ENCODE measurements at regions not wholly inside any gene's neighbourhood (a gene's known extent, or its start where the extent isn't known, plus 50 kb on each side); places are given as distances from the start of the nearest gene placed in this dataset.

- no peak for DNase-seq (ENCODE audit: low read depth)
Measured at GRCh38 chr21:38929652-38930051, 123.9 kb downstream of the ETS2 start.

- no peak for DNase-seq (ENCODE audit: low read depth)
Measured at GRCh38 chr21:38929142-38929541, 123.4 kb downstream of the ETS2 start.

- no peak for DNase-seq (ENCODE audit: low read depth)
Measured at GRCh38 chr21:38927776-38928175, 122.0 kb downstream of the ETS2 start.

- peak; percentile 92 for DNase-seq (ENCODE audit: low read depth)
Measured at GRCh38 chr21:38925923-38926322, 120.2 kb downstream of the ETS2 start.

GRCh38 chr21:38925478-38925877, 119.7 kb downstream of the ETS2 start:
- DNase-seq (ENCODE audit: low read depth), result no peak

GRCh38 chr21:38924954-38925353, 119.2 kb downstream of the ETS2 start:
- no peak for DNase-seq (ENCODE audit: low read depth)

GRCh38 chr21:38923429-38923828, 117.7 kb downstream of the ETS2 start:
- DNase-seq (ENCODE audit: low read depth), result no peak

GRCh38 chr21:38922474-38923235, 116.9 kb downstream of the ETS2 start:
- DNase-seq (ENCODE audit: low read depth), result no peak

GRCh38 chr21:38921511-38922251, 116.0 kb downstream of the ETS2 start:
- DNase-seq (ENCODE audit: low read depth), result no peak

- peak; percentile 45 for DNase-seq (ENCODE audit: low read depth)
Measured at GRCh38 chr21:38920631-38921398, 115.1 kb downstream of the ETS2 start.

GRCh38 chr21:38918607-38919346, 113.0 kb downstream of the ETS2 start:
- no peak for DNase-seq (ENCODE audit: low read depth)

- DNase-seq (ENCODE audit: low read depth), result no peak
Measured at GRCh38 chr21:38917043-38917774, 111.5 kb downstream of the ETS2 start.

GRCh38 chr21:38916214-38916964, 110.7 kb downstream of the ETS2 start:
- no peak for DNase-seq (ENCODE audit: low read depth)

GRCh38 chr21:38915546-38915945, 109.8 kb downstream of the ETS2 start:
- no peak for DNase-seq (ENCODE audit: low read depth)

- no peak for DNase-seq (ENCODE audit: low read depth)
Measured at GRCh38 chr21:38914528-38915293, 109.0 kb downstream of the ETS2 start.

- DNase-seq (ENCODE audit: low read depth), result no peak
Measured at GRCh38 chr21:38913893-38914527, 108.3 kb downstream of the ETS2 start.

- DNase-seq (ENCODE audit: low read depth), result no peak
Measured at GRCh38 chr21:38913120-38913892, 107.6 kb downstream of the ETS2 start.

- DNase-seq (ENCODE audit: low read depth), result no peak
Measured at GRCh38 chr21:38912789-38913119, 107.0 kb downstream of the ETS2 start.

Measured in stromal cell of bone marrow (primary cell).